Hematopoietic multipotent progenitor cell treated with erythropoietin and hydrocortisone succinate and interleukin-3 and kit ligand, for 8 days (in vitro differentiated cells): ENCODE measurements at regions not wholly inside any gene's neighbourhood (a gene's known extent, or its start where the extent isn't known, plus 50 kb on each side); places are given as distances from the start of the nearest gene placed in this dataset.
"Not testable (repeated sequence)": the region's sequence is repeated elsewhere in the genome, so short reads cannot be mapped to it uniquely, and the experiment has no call there.

Experiments used
- DNase-seq: peaks from one replicate; pipeline ENCODE4 v3.0.0-alpha.2; 2015

GRCh38 chr15:38746211-38746610, 181.6 kb upstream of the RASGRP1 start:
- no peak for DNase-seq

GRCh38 chr15:38748710-38749109, 184.1 kb upstream of the RASGRP1 start:
- no peak for DNase-seq

DNA sequence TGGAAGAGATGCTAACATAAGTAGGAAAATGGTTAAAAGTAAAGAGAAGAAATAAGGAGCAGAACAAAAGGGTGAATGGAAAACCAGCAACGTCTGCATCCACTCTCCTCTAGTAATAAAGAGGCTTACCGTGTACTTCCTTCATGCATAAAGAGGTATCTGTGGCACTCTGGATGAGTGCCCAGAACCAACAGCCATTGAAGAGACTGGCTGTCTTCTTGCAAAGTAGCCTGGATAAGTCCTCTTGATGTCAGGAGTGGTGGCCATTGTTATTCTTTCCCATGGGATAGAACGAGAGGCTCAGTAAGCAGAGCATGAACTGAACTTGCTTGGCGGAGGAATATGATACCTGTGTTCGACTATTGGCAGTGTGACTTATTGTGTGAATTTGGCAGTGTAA, 186.2 kb upstream of the RASGRP1 start:
- no peak for DNase-seq

DNA sequence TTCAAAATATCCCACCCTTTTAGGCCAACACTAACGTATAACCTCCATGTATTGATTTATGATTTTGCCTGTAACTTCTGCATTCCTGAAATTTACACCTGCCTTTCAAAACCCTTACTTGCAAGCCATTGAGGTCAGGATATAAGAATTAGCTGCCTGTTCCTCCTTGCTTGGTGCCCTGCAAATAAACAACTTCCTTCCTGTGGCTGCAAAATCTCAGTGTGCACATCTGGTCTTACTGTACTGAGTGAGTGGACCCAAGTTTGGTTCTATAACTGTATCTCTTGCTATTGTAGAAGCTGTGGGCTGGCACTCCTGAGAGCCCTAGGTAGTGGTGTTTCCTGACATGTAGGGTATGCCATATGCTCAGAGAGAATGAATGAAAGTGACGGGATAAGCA, 191.1 kb upstream of the RASGRP1 start:
- DNase-seq = no peak

DNA sequence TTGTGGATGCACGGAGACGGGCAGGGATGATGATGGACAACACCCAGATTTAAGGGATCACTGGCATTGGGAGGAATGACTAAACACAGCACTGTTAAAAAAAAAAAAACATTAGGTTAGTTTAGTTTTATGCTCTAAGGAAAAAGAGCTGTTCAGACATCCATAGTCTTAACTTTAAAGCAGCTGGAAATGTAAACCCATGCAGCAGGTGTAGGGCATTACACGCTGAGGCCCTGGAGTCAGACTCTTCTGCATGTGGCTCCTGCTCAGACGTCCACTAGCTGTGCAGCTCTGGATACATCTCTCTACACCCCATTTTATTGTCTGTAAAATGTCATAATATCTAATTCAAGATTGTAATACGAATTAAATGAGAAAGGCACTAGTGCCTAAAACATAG, 191.8 kb upstream of the RASGRP1 start:
- DNase-seq = no peak

GRCh38 chr15:38758043-38758442, 193.4 kb upstream of the RASGRP1 start:
- DNase-seq = no peak

- no peak for DNase-seq
Observed at GRCh38 chr15:38761681-38762080, 197.1 kb upstream of the RASGRP1 start.

DNA sequence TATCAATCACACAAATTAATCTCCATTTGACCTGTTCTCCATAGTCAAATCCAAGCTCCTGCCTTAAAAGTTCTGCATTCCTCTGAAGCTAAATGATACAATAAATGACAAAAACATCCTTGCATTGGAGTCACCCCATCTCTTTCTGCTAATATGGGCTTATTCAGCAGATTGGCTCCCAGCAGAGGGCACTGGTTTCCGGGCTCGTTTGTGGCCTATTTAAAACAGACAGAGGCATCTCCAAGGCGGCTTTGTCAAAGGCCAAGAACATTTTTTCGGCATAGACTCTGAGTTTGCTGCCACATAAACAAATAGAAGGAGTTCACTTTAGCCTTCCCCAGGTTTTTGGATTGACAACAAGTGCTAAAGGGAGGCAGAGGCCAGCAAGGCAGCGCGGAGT, 204.4 kb upstream of the RASGRP1 start:
- DNase-seq = no peak

- DNase-seq = no peak
Observed at GRCh38 chr15:38769492-38769891, 204.9 kb upstream of the RASGRP1 start.

- not testable (repeated sequence) for DNase-seq
Observed at GRCh38 chr15:38774076-38774475, 209.5 kb upstream of the RASGRP1 start.

DNA sequence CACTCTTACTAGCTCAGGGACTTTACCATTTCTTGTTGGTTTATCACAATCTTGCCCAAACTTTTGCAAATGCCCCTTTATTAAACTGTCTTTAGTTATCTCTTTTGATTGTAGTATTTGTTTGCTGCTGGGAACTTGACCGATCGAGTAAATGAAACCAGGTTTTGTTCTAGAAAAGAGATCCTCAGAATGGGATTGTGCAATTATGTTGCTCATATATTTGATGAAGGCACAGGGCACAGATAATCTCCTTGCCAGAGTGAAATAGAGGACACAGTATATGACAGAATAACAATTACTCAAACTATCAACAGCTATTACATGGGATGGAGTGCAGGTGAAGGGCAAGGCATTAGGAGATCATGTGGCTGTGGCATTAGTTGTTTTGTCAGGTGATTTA, 216.6 kb upstream of the RASGRP1 start:
- no peak for DNase-seq

DNA sequence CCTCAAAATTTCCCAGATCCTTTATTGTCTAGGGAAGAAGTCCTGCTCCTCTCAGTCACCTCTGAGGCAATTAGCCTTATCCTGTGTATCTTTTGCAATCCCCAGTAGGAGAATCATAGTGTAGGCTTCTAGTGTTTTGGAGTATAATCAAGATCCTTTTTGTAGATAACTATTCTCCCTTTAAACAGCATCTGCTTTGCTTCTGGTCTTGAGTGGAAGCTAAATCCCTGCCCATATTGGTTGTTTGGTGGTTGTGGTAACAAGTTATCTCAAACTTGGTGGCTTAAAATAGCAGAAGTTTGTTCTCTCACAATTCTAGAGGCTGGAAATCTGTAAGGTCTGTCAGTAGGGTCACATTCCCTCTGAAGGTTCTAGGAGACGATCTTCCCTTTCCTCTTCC, 217.5 kb upstream of the RASGRP1 start:
- no peak for DNase-seq

- DNase-seq = no peak
Observed at GRCh38 chr15:38788918-38789317, 224.3 kb upstream of the RASGRP1 start.

DNA sequence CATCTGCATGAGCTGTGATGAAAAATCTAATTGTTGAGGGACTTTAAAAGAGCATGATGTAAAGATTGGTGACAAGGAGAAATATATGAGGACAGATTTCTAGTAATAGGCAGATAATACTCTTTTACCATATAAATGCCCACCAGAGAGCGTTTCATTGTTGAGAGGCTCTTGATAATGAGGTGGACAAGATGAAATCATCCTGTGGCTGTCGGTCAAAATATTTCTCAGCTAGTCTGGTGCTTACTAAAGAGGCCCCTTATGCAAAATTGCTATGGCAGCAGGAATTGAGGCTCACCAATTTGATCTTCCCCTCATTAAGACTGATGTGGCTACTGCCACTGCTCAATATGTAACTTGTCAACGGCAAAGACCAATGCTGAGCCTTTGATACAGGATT, 225.0 kb upstream of the RASGRP1 start:
- DNase-seq = no peak

- no peak for DNase-seq
Observed at GRCh38 chr15:38793206-38793810, 228.7 kb upstream of the RASGRP1 start.

DNA sequence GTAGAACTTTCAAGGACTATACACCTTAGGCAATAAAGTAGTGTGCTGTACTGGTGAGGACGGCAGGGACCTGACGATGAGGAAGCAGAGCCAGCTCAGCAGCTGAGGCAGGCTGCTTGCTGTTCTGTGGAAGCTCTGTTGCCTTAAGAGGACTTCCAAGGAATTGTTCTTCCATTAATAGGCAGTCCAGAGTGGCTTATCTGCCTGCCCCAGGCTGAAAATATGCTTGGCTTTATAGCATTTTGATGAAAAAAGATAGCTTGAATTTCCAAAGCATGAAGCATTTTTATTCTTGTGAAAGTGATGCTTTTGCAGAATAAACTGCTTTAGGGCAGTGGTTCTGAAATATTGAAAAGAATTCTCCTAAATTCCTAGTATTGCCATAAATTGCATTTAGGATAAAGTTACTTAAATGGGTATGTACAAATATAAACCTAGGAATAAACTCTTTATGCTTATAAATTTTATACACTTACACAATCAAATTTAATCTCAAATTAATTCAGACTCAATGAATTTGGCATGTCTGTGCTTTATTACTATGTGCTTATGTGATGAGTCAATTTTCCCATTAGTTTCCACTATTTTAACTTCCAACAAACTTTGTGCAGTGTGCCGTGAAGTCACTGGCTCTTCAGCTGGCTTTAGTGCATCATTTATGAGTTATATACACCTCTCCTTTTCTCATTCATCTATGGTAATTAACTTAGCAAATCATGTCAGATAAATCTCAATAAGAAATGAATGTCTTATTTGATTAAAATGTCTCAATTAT, 231.0 kb upstream of the RASGRP1 start:
- no peak for DNase-seq

DNA sequence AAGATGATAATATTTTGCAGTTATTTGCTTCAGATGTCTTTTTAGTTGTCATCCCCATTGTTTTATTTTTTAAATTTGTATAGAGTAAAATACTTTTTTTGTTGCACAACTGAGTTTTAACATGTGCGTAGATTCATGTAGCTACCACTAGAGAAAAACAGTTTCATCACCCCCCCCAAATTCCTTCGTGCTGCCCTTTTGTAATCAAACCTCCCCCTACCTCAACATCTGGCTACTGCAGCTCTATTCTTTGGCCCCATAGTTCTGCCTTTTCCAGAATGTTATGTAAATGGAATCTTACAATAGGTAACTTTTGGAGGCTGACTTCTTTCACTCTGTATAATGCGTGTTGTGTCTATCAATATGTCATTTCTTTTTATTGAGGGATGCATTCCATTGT, 232.0 kb upstream of the RASGRP1 start:
- DNase-seq = no peak

DNA sequence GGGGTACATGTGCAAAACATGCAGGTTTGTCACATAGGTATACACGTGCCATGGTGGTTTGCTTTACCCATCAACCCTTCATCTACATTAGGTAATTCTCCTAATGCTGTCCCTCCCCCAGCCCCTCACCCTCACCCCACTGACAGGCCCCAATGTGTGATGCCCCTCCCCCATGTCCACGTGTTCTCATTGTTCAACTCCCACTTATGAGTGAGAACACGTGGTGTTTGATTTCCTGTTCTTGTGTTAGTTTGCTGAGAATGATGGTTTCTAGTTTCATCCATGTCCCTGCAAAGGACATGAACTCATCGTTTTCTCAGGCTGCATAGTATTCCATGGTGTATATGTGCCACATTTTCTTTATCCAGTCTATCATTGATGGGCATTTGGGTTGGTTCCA, 232.9 kb upstream of the RASGRP1 start:
- not testable (repeated sequence) for DNase-seq

GRCh38 chr15:38799202-38799601, 234.6 kb upstream of the RASGRP1 start:
- not testable (repeated sequence) for DNase-seq

DNA sequence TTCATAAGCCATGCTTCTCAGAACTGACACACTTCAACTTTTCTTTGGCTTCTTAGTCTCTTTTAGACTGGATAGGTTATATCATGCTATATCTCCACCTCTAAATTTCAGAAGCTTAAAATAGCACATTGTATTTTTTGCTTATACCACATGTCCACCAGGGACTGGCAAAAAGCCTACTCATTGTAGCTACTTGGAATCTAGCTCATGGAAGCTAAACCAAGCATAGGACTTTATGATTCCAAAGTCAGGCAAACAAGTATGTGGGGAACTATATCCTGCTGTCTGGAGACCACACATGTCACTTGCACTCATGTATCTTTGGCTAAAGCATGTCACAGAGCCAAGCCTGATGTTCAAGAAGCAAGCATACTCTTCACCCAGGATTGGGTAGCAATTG, 245.0 kb upstream of the RASGRP1 start:
- DNase-seq = no peak

DNA sequence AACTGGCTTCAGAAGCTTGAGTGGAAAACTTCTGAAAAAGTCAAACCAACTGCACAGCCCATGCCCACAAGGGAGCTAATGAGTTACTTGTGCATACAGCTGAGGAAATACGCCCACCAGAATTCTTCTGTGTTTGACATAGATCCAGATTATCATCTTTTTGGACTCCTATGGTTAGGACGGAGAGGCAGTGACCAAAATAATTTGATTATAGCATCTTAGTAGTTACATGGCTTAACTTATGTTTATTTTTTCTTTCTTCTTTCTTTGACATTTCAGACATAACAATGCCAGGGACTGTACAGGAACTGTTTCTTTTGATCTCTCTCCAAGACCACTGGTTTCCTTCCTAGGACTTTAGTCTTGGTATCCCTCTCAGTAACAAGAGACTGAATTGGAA, 246.1 kb upstream of the RASGRP1 start:
- no peak for DNase-seq

GRCh38 chr15:38814254-38814653, 249.6 kb upstream of the RASGRP1 start:
- not testable (repeated sequence) for DNase-seq

GRCh38 chr15:38814891-38815290, 250.3 kb upstream of the RASGRP1 start:
- DNase-seq = no peak

DNA sequence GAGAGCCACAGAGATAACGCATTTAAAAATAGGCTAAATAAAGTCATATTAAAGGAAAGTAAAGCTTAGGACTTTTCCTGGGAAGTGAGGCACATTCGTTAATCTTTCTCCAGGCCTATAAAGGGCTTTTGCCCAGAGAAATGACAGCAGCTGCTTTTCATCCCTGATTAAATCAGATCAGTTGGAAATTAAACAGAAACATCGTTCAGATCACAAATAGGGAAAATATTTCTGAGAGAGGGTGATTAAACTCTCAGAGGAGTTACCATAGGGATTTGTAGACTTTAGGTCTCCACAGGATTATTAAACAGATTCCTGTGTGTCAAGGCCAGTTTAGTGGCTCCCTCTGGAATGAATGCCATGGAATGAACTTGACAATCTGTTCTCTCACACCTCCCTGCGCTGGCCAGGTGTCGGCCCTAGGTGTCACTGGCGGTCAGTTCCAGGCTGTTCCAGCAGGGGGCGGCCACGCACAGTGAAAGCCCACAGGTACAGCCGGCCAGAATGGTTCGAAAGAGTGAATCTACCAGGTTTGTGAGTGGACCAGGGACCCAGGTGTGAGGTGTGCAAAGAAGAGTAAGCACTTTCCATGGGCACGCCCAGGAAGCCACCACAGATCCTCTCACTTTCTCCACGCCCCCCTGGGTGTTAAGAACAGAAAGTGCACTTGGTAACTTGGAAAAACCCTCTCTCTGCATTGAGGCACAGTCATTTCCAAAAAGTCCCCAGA, 253.0 kb upstream of the RASGRP1 start:
- DNase-seq = peak; percentile 58
